ENCODE measurements at regions not wholly inside any gene's neighbourhood (a gene's known extent, or its start where the extent isn't known, plus 50 kb on each side); places are given as distances from the start of the nearest gene placed in this dataset.

DNA sequence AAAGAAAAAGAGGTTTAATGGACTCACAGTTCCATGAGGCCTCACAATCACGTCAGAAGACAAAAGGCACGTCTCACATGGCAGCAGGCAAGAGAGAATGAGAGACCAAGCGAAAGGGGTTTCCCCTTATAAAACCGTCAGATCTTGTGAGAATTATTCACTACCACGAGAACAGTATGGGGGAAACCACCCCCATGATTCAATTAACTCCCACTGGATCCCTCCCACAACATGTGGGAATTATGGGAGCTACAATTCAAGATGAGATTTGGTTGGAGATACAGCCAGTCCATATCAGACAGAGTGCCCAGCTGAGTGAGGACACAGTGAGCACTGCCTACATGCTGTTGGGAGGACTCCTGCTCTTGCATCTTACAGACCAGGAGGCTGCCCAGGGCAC is 148.4 kb downstream of the TEX36 start:
- Mint-ChIP-seq H3K36me3 (ENCODE audit: low read depth) (no peaks in the 10 kb centered on the region), H3K4me3 (ENCODE audit: unreplicated experiment) (no peak overlapping the region), H3K9me3 (ENCODE audit: low read depth) (no peaks in the 10 kb centered on the region), H3K4me1 (ENCODE audit: low read depth) (peaks cover 10% of the 10 kb centered on the region), H3K27ac (ENCODE audit: unreplicated experiment) (no peak overlapping the region), H3K27me3 (ENCODE audit: low read depth) (peaks cover 36% of the 10 kb centered on the region)
- no peak for DNase-seq (ENCODE audit: low spot score)
- no peak for TF ChIP-seq CTCF (IDR thresholded peaks at IDR 0.05)

DNA sequence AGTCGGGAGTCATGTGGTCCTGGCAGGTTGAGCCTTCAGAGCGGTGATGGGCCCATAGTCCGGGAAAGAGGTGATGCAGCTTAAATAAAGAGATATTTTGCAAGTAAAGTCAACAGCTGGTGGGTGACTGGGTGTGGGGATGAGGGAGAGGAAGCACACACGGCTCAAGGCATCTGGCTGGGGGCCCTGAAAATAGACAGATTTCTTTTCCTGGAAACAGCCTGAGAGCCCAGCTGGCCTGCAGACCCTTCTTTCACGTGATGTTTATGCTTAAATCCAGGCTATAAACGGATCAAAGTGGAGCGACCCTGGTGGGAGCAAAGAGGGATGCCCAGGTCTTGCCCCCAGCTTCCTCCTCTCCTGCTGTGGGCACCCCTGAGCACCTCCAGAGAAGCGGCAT is 149.1 kb downstream of the TEX36 start:
- peaks cover 3% of the 10 kb centered on the region for H3K4me1 Mint-ChIP-seq (ENCODE audit: low read depth)
- H3K27me3 Mint-ChIP-seq (ENCODE audit: low read depth) = peaks cover 37% of the 10 kb centered on the region
- H3K27ac Mint-ChIP-seq (ENCODE audit: unreplicated experiment) = no peak overlapping the region
- no peak overlapping the region for H3K4me3 Mint-ChIP-seq (ENCODE audit: unreplicated experiment)
- H3K36me3 Mint-ChIP-seq (ENCODE audit: low read depth) = no peaks in the 10 kb centered on the region
- no peak for TF ChIP-seq CTCF (IDR thresholded peaks at IDR 0.05)
- peaks cover 2% of the 10 kb centered on the region for H3K9me3 Mint-ChIP-seq (ENCODE audit: low read depth)
- no peak for DNase-seq (ENCODE audit: low spot score)

- H3K4me1 Mint-ChIP-seq (ENCODE audit: low read depth) = no peaks in the 10 kb centered on the region
- TF ChIP-seq CTCF (IDR thresholded peaks at IDR 0.05) = no peak
- H3K27ac Mint-ChIP-seq (ENCODE audit: unreplicated experiment) = no peak overlapping the region
- no peak for DNase-seq (ENCODE audit: low spot score)
- H3K27me3 Mint-ChIP-seq (ENCODE audit: low read depth) = peaks cover 34% of the 10 kb centered on the region
- no peak overlapping the region for H3K4me3 Mint-ChIP-seq (ENCODE audit: unreplicated experiment)
- peaks cover 2% of the 10 kb centered on the region for H3K9me3 Mint-ChIP-seq (ENCODE audit: low read depth)
- H3K36me3 Mint-ChIP-seq (ENCODE audit: low read depth) = no peaks in the 10 kb centered on the region
Measured at GRCh38 chr10:125531465-125531864, 151.5 kb downstream of the TEX36 start.

DNA sequence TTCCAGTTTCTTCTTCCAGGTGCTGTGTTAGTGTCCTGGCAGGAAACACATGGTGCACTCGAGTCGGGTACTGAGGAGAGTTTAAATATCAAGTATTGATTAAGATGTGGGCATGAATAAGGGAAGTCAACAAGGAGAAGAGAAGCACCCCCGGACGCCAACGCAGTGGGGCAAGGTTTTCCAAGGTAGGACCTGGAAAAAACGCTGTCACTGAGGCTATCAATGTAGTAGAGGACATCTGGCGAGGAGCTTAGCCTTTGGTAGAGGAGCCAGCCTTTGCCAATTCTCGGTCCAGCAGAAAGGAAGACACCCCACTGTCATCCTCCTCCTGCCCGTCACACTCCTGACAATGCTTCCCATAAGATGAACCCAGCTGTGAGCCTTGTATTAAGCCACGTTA is 159.6 kb downstream of the TEX36 start:
- no peaks in the 10 kb centered on the region for H3K4me1 Mint-ChIP-seq (ENCODE audit: low read depth)
- TF ChIP-seq CTCF (IDR thresholded peaks at IDR 0.05) = no peak
- DNase-seq (ENCODE audit: low spot score) = no peak
- no peak overlapping the region for H3K4me3 Mint-ChIP-seq (ENCODE audit: unreplicated experiment)
- peaks cover 13% of the 10 kb centered on the region for H3K27me3 Mint-ChIP-seq (ENCODE audit: low read depth)
- H3K27ac Mint-ChIP-seq (ENCODE audit: unreplicated experiment) = no peak overlapping the region
- H3K36me3 Mint-ChIP-seq (ENCODE audit: low read depth) = no peaks in the 10 kb centered on the region
- peaks cover 10% of the 10 kb centered on the region for H3K9me3 Mint-ChIP-seq (ENCODE audit: low read depth)

DNA sequence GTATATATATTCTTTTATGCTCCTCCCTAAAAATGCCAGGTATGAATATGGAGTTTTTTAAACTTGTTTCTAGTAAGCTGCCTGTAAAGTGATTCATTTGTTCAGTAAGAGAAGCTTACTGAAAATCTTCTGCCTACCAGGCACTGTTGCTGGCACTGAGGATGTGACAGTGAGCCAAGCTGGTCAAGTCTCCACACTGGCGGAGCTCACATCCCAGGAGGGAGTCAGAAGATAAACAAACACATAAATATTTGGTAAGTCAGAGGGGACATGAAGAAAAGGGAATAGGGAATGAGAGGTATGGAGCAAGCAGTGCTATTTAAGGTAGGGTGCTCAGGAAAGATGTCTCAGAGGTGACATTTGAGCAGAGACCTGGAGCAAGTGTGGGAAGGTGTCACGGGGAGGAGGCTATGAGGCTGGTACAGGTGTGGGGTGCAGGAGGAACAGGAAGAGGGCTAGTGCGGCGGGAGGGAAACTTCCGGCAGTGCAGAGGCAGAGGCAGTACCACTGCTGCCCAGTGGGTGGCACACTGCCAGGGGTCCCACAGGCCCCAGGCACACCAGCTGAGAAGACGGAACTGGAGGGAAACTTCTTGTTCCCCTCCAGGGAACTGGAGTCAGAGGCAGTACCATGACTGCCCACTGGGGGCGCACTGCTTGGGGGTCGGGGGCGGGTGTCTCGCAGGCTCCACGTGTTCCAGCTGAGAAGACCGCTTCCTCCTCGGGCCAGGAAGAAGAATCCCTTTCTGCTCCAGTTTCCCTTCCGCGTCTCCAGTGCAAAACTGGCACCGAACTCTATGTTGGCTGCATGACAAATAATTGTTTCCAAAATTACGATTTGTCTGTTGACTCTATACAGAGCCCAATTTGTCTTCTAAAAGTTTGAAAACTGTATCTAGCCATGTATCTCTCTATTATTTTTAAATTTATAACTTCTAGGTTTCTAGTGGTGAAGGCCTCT is 161.0 kb downstream of the TEX36 start:
- no peak overlapping the region for H3K27ac Mint-ChIP-seq (ENCODE audit: unreplicated experiment)
- DNase-seq (ENCODE audit: low spot score) = no peak
- no peaks in the 10 kb centered on the region for H3K4me1 Mint-ChIP-seq (ENCODE audit: low read depth)
- no peaks in the 10 kb centered on the region for H3K36me3 Mint-ChIP-seq (ENCODE audit: low read depth)
- TF ChIP-seq CTCF (IDR thresholded peaks at IDR 0.05) = peak; percentile 76
- peaks cover 13% of the 10 kb centered on the region for H3K27me3 Mint-ChIP-seq (ENCODE audit: low read depth)
- no peak overlapping the region for H3K4me3 Mint-ChIP-seq (ENCODE audit: unreplicated experiment)
- peaks cover 10% of the 10 kb centered on the region for H3K9me3 Mint-ChIP-seq (ENCODE audit: low read depth)
